ENCODE measurements at regions not wholly inside any gene's neighbourhood (a gene's known extent, or its start where the extent isn't known, plus 50 kb on each side); places are given as distances from the start of the nearest gene placed in this dataset.

DNA sequence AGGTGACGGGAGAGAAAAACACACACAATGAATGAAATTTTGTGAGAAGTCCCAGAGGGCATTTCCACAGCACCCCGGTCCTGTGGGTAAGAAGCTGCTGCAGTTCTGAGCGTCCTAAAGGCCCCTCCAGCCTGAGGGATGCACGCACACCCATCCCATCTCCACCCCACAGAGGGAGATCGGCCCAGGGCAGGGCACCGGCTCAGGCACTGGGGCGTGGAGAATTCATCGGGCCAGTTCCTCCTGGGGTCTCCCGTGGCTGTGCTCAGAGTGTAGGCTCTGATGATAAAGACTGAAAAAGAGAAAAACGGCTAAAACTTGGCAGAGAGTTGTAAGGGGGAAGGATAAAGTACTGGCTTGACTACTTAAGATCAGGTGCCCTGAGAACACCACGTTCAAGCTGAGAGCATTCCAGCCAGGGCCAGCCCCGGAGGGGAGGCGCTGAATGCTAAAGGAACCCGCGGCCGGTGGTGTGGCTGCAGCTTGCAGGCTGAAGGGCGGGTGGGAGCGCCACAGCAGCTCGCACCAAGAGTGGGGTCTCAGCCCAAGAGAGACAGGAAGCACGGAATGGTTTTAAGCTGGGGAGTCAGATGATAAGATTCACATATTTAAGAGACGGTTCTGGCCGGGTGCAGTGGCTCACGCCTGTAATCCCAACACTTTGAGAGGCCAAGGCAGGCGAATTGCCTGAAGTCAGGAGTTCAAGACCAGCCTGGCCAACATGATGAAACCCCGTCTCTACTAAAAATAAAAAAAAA lies 121.9 kb upstream of the SPACA7 start:
- DNase-seq (ENCODE audit: low read depth in 1 of 2, low spot score in 1 of 2), result no peak
- H3K27me3 ChIP-seq, result peaks cover 3% of the 10 kb centered on the region
- H3K27ac ChIP-seq, result no peak overlapping the region
- no peak overlapping the region for H3K4me3 ChIP-seq
- no peaks in the 10 kb centered on the region for H3K9me3 ChIP-seq (ENCODE audit: low read depth)
- TF ChIP-seq, protein P1, sequence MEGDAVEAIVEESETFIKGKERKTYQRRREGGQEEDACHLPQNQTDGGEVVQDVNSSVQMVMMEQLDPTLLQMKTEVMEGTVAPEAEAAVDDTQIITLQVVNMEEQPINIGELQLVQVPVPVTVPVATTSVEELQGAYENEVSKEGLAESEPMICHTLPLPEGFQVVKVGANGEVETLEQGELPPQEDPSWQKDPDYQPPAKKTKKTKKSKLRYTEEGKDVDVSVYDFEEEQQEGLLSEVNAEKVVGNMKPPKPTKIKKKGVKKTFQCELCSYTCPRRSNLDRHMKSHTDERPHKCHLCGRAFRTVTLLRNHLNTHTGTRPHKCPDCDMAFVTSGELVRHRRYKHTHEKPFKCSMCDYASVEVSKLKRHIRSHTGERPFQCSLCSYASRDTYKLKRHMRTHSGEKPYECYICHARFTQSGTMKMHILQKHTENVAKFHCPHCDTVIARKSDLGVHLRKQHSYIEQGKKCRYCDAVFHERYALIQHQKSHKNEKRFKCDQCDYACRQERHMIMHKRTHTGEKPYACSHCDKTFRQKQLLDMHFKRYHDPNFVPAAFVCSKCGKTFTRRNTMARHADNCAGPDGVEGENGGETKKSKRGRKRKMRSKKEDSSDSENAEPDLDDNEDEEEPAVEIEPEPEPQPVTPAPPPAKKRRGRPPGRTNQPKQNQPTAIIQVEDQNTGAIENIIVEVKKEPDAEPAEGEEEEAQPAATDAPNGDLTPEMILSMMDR (IDR thresholded peaks at IDR 0.05; ENCODE audit: low read depth, low read length), result no peak
- H3K4me1 ChIP-seq (ENCODE audit: low read depth), result no peaks in the 10 kb centered on the region
- no peaks in the 10 kb centered on the region for H3K36me3 ChIP-seq

DNA sequence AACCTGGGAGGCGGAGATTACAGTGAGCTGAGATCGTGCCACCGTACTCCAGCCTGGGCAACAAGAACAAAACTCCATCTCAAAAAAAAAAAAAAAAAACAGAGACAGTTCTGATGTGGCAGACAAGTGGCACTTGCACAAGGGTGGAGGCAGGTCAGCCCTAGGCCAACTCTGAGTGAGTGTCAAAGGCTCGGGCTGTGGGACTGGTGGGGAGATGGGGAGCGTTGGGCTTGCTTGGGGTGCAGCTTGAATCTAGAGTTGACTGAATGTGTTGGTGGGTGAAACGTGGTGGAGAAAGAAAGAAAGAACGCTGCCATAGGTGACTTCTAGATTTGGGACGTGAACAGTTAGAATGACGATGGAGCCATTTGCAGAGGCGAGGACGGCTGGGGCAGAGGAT lies 121.3 kb upstream of the SPACA7 start:
- TF ChIP-seq, protein P1 (IDR thresholded peaks at IDR 0.05; ENCODE audit: low read depth, low read length), result no peak
- Histone ChIP-seq H3K4me3 (no peak overlapping the region), H3K9me3 (ENCODE audit: low read depth) (no peaks in the 10 kb centered on the region), H3K4me1 (ENCODE audit: low read depth) (no peaks in the 10 kb centered on the region), H3K27me3 (peaks cover 3% of the 10 kb centered on the region), H3K36me3 (no peaks in the 10 kb centered on the region), H3K27ac (no peak overlapping the region)
- DNase-seq (ENCODE audit: low read depth in 1 of 2, low spot score in 1 of 2), result no peak

DNA sequence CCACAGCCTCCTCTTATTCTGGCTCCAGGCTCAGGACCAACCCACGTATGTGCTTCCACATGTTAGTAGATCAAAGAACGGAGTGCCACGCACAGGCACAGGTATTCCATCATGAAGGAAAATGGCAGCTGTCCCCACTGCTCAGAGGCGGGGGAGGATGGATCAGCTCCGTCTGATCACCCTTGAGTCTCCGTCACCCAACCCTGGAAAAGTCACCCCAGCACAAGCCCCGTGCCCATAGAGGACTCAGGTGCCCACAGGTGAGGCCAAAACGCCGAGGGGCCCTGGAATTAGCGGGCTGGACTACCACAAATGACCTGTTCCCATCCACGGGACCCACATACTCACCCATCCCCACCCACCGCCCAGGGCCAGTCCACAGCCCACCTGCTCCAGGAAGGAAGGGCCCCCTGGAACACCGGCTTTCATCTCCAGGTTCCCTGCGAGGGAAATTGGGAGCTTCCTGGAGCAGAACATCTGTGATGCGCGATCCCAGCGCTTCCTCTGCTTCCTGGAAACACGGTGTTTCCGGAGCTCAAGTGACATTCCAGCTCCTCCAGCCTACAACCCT lies 120.5 kb upstream of the SPACA7 start:
- TF ChIP-seq, protein P1 (IDR thresholded peaks at IDR 0.05; ENCODE audit: low read depth, low read length), result no peak
- Histone ChIP-seq H3K4me1 (ENCODE audit: low read depth) (no peaks in the 10 kb centered on the region), H3K36me3 (no peaks in the 10 kb centered on the region), H3K4me3 (no peak overlapping the region), H3K27me3 (peaks cover 3% of the 10 kb centered on the region), H3K9me3 (ENCODE audit: low read depth) (no peaks in the 10 kb centered on the region), H3K27ac (no peak overlapping the region)
- DNase-seq (ENCODE audit: low read depth in 1 of 2, low spot score in 1 of 2), result no peak

DNA sequence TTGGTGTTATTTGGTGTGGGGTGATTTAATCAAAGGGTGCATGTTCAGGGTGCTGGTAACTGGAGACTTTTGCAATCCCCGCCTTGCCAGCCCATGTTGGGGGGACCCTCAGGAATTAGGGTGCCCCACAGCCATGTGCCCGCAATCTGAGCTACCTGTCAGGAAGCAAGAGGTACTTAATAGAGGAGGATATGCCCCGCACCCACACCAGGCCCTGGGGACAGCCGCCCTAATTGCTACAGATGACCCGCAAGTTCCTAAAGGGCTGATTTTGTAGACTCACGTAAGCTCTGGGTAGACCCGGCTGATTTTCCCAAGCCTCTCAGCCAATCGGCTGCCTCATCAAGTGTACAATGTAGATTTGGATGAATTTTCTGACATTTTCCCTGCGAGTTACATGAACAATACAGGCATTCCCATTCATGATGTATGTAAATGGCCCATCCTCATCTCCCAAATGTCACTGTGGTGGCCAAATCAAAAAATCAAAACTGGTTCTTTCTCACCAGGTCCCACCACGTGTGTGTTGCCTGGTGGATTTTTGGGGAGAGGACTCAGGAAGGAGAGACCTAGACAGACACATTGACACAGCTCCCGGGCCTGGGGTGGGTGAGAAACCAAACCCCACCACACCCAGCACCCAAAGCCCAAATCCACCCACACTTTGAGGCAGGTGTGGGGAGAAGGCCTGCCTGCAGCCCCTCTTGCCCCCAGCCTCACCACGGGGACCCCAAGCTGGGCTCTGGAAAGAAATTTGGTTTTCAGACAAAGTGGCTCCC lies 119.2 kb upstream of the SPACA7 start:
- no peak overlapping the region for H3K4me3 ChIP-seq
- TF ChIP-seq, protein P1 (IDR thresholded peaks at IDR 0.05; ENCODE audit: low read depth, low read length), result no peak

DNA sequence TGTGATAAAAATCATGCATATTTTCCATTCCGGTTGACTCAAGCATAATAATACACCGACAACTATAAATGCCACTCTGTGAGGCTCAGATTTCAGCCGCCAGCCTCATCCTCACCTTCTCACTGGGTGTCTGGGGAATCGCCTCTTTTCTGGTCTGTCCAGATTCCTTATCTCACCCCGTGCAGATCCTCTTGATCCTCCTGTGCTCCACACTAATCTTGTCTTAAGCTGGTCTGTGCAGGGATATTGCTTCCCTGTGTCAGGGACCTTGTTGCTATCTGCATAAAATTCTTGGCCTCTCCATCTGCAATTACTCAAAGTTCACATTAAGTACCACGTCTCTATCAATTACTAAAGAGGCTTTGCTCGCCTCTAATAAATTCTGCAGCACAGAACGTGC lies 116.6 kb upstream of the SPACA7 start:
- peaks cover 3% of the 10 kb centered on the region for H3K27me3 ChIP-seq
- TF ChIP-seq, protein P1 (IDR thresholded peaks at IDR 0.05; ENCODE audit: low read depth, low read length), result no peak
- no peaks in the 10 kb centered on the region for H3K4me1 ChIP-seq (ENCODE audit: low read depth)
- H3K27ac ChIP-seq, result no peak overlapping the region
- no peaks in the 10 kb centered on the region for H3K36me3 ChIP-seq
- H3K4me3 ChIP-seq, result no peak overlapping the region
- H3K9me3 ChIP-seq (ENCODE audit: low read depth), result no peaks in the 10 kb centered on the region
- DNase-seq (ENCODE audit: low read depth in 1 of 2, low spot score in 1 of 2), result no peak

More for the DNA sequence above, 119.2 kb upstream of the SPACA7 start:
- no peaks in the 10 kb centered on the region for H3K4me1 ChIP-seq (ENCODE audit: low read depth)
- DNase-seq (ENCODE audit: low read depth in 1 of 2, low spot score in 1 of 2), result no peak
- H3K9me3 ChIP-seq (ENCODE audit: low read depth), result no peaks in the 10 kb centered on the region
- no peaks in the 10 kb centered on the region for H3K36me3 ChIP-seq
- H3K27ac ChIP-seq, result no peak overlapping the region
- H3K27me3 ChIP-seq, result peaks cover 3% of the 10 kb centered on the region
